NCI-H2081 treated with DMSO at 0.1 percent for 48 hours (cell line): ENCODE measurements at regions not wholly inside any gene's neighbourhood (a gene's known extent, or its start where the extent isn't known, plus 50 kb on each side); places are given as distances from the start of the nearest gene placed in this dataset.

ENCODE experiments used
- DNase-seq: peaks from one replicate; lab custom pipeline; 2025; lab: John Stamatoyannopoulos, UW

- peak; percentile 83 for DNase-seq
Measured at GRCh38 chr20:12371990-12372389, 454.3 kb downstream of the BTBD3 start.

GRCh38 chr20:12372557-12372956 lies 454.9 kb downstream of the BTBD3 start:
- peak; percentile 83 for DNase-seq

GRCh38 chr20:12375967-12376366 lies 458.3 kb downstream of the BTBD3 start:
- DNase-seq = no peak

- no peak for DNase-seq
Measured at GRCh38 chr20:12383821-12384220, 466.1 kb downstream of the BTBD3 start.

GRCh38 chr20:12386821-12387220 lies 469.1 kb downstream of the BTBD3 start:
- DNase-seq = no peak

- DNase-seq = no peak
Measured at GRCh38 chr20:12391099-12391498, 473.4 kb downstream of the BTBD3 start.

- DNase-seq = no peak
Measured at GRCh38 chr20:12394786-12395185, 477.1 kb downstream of the BTBD3 start.

GRCh38 chr20:12395353-12395752 lies 477.7 kb downstream of the BTBD3 start:
- no peak for DNase-seq

GRCh38 chr20:12395760-12396159 lies 478.1 kb downstream of the BTBD3 start:
- DNase-seq = no peak

- no peak for DNase-seq
Measured at GRCh38 chr20:12399110-12399836, 481.6 kb downstream of the BTBD3 start.

- DNase-seq = no peak
Measured at GRCh38 chr20:12404941-12405340, 487.2 kb downstream of the BTBD3 start.

GRCh38 chr20:12406978-12407377 lies 489.3 kb downstream of the BTBD3 start:
- no peak for DNase-seq

- no peak for DNase-seq
Measured at GRCh38 chr20:12409501-12409900, 491.8 kb downstream of the BTBD3 start.

GRCh38 chr20:12410783-12411182 lies 493.1 kb downstream of the BTBD3 start:
- no peak for DNase-seq

GRCh38 chr20:12411246-12411940 lies 493.7 kb downstream of the BTBD3 start:
- no peak for DNase-seq

- DNase-seq = no peak
Measured at GRCh38 chr20:12413116-12413515, 495.4 kb downstream of the BTBD3 start.

GRCh38 chr20:12414446-12415274 lies 497.0 kb downstream of the BTBD3 start:
- DNase-seq = no peak

- no peak for DNase-seq
Measured at GRCh38 chr20:12416281-12416680, 498.6 kb downstream of the BTBD3 start.

- no peak for DNase-seq
Measured at GRCh38 chr20:12433724-12434123, 516.0 kb downstream of the BTBD3 start.

- DNase-seq = no peak
Measured at GRCh38 chr20:12434672-12435071, 517.0 kb downstream of the BTBD3 start.

- no peak for DNase-seq
Measured at GRCh38 chr20:12435268-12435667, 517.6 kb downstream of the BTBD3 start.

GRCh38 chr20:12453711-12454110 lies 536.0 kb downstream of the BTBD3 start:
- no peak for DNase-seq

- DNase-seq = no peak
Measured at GRCh38 chr20:12455148-12455547, 537.5 kb downstream of the BTBD3 start.
